Breast epithelium (tissue), 4 donors: ENCODE measurements at regions not wholly inside any gene's neighbourhood (a gene's known extent, or its start where the extent isn't known, plus 50 kb on each side); places are given as distances from the start of the nearest gene placed in this dataset.
"Not testable (repeated sequence)": the region's sequence is repeated elsewhere in the genome, so short reads cannot be mapped to it uniquely, and the experiment has no call there.

ENCODE experiments used
- DNase-seq, 2 donors: peaks; one replicate each; pipeline ENCODE4 v3.0.0-alpha.2; 2019; ENCODE audit warnings: low spot score in 2 of 2
- H3K27ac ChIP-seq, 2 donors: fragments of 200-600 bp; sonication (generic) in 1 of 2; one replicate each; pipeline ENCODE4 v1.5.1; 2016 to 2019; ENCODE audit warnings: mild to moderate bottlenecking in 1 of 2
- H3K27me3 ChIP-seq, 2 donors: fragments of 200-600 bp; sonication (generic) in 1 of 2; one replicate each; pipeline versions ENCODE4 v1.5.1 to v1.6.0; 2017 to 2019; ENCODE audit warnings: control low read depth in 1 of 2, mild to moderate bottlenecking in 1 of 2
- H3K36me3 ChIP-seq: fragments of 200-600 bp; one replicate; pipeline ENCODE4 v1.5.1; 2019
- H3K4me1 ChIP-seq, 2 donors: fragments of 200-600 bp; sonication (generic); one replicate each; pipeline ENCODE4 v1.5.1; 2016 to 2019; ENCODE audit warnings: control low read depth in 1 of 2
- H3K4me3 ChIP-seq, 3 donors: fragments of 200-600 bp; sonication (generic); 1 replicate in 2 of 3; 2 replicates in 1 of 3; pipeline ENCODE4 v1.5.1; 2016 to 2019; ENCODE audit warnings: mild to moderate bottlenecking in 3 of 3, moderate library complexity in 2 of 3
- H3K9me3 ChIP-seq, 2 donors: fragments of 200-600 bp; sonication (generic) in 1 of 2; one replicate each; pipeline ENCODE4 v1.5.1; 2016 to 2019; ENCODE audit warnings: control low read depth in 1 of 2
- CTCF ChIP-seq, 3 donors: fragments of 450-650 bp; IDR thresholded peaks; one replicate each; pipeline ENCODE4 v1.5.1; 2016 to 2017; ENCODE audit warnings: antibody characterized with exemption in 3 of 3, mild to moderate bottlenecking in 3 of 3, moderate library complexity in 3 of 3
- POLR2A ChIP-seq: fragments of 450-650 bp; IDR thresholded peaks from one replicate; pipeline ENCODE4 v1.6.1; 2016; ENCODE audit warnings: antibody characterized with exemption, mild to moderate bottlenecking, moderate library complexity
- POLR2AphosphoS5 ChIP-seq, 3 donors: sonication (generic); formaldehyde crosslinking; IDR thresholded peaks; one replicate each; pipeline ENCODE4 v1.6.1; 2017; ENCODE audit warnings: antibody characterized with exemption in 3 of 3
- intact Hi-C: fragments of 100-400 bp; cut with DNase I; formaldehyde crosslinking; loops from one replicate; pipeline ENCODE4 v1.15.1; 2023; ENCODE audit warnings: low total_unique reads

- no peaks in the 10 kb centered on the region for H3K9me3 ChIP-seq
- H3K27me3 ChIP-seq, result no peaks in the 10 kb centered on the region
- no peak overlapping the region for H3K4me3 ChIP-seq
- no peak for TF ChIP-seq CTCF (IDR thresholded peaks at IDR 0.05)
- TF ChIP-seq POLR2A, result no peak
- TF ChIP-seq POLR2AphosphoS5 (IDR thresholded peaks at IDR 0.05), result no peak
- intact Hi-C loops, result no loop called here
- H3K36me3 ChIP-seq, result peaks cover 8% of the 10 kb centered on the region
- H3K4me1 ChIP-seq, result no peaks in the 10 kb centered on the region
- no peak for DNase-seq
- no peak overlapping the region for H3K27ac ChIP-seq
Measured at GRCh38 chr6:144435602-144436426, 150.7 kb downstream of the UTRN start.

GRCh38 chr6:144437105-144437504 lies 152.0 kb downstream of the UTRN start:
- Histone ChIP-seq H3K9me3 (peaks cover 0 to 5% of the 10 kb centered on the region in 2 donors), H3K27me3 (no peaks in the 10 kb centered on the region), H3K4me1 (no peaks in the 10 kb centered on the region), H3K27ac (no peak overlapping the region), H3K36me3 (peaks cover 8% of the 10 kb centered on the region), H3K4me3 (no peak overlapping the region)
- TF ChIP-seq POLR2A (no peak), CTCF (IDR thresholded peaks at IDR 0.05) (no peak), POLR2AphosphoS5 (IDR thresholded peaks at IDR 0.05) (no peak)
- no peak for DNase-seq
- intact Hi-C loops, result no loop called here

- no peak for TF ChIP-seq CTCF (IDR thresholded peaks at IDR 0.05)
- no peak for DNase-seq
- Histone ChIP-seq H3K27me3 (no peaks in the 10 kb centered on the region), H3K9me3 (peaks cover 0 to 5% of the 10 kb centered on the region in 2 donors), H3K27ac (no peak overlapping the region), H3K36me3 (peaks cover 8% of the 10 kb centered on the region), H3K4me1 (no peaks in the 10 kb centered on the region), H3K4me3 (no peak overlapping the region)
- intact Hi-C loops, result no loop called here
Measured at GRCh38 chr6:144438103-144438502, 153.0 kb downstream of the UTRN start.

GRCh38 chr6:144439016-144439415 lies 153.9 kb downstream of the UTRN start:
- TF ChIP-seq POLR2AphosphoS5 (IDR thresholded peaks at IDR 0.05), result no peak
- TF ChIP-seq CTCF (IDR thresholded peaks at IDR 0.05), result no peak
- no peak for TF ChIP-seq POLR2A
- no peak overlapping the region for H3K4me3 ChIP-seq
- intact Hi-C loops, result no loop called here
- H3K9me3 ChIP-seq, result peaks cover 0 to 5% of the 10 kb centered on the region in 2 donors
- H3K27ac ChIP-seq, result no peak overlapping the region
- no peaks in the 10 kb centered on the region for H3K27me3 ChIP-seq
- no peak for DNase-seq
- H3K4me1 ChIP-seq, result no peaks in the 10 kb centered on the region
- peaks cover 8% of the 10 kb centered on the region for H3K36me3 ChIP-seq

- H3K27ac ChIP-seq, H3K9me3 ChIP-seq, DNase-seq, H3K36me3 ChIP-seq, H3K27me3 ChIP-seq, H3K4me3 ChIP-seq, H3K4me1 ChIP-seq: not testable (repeated sequence)
- intact Hi-C loops, result loop anchor here (1.0 kb wide), 1 partner anchor 8 kb away; no protein-coding TSS in a partner anchor
Measured at GRCh38 chr6:144441801-144442200, 156.7 kb downstream of the UTRN start.
